ENCODE measurements at regions not wholly inside any gene's neighbourhood (a gene's known extent, or its start where the extent isn't known, plus 50 kb on each side); places are given as distances from the start of the nearest gene placed in this dataset.

DNA sequence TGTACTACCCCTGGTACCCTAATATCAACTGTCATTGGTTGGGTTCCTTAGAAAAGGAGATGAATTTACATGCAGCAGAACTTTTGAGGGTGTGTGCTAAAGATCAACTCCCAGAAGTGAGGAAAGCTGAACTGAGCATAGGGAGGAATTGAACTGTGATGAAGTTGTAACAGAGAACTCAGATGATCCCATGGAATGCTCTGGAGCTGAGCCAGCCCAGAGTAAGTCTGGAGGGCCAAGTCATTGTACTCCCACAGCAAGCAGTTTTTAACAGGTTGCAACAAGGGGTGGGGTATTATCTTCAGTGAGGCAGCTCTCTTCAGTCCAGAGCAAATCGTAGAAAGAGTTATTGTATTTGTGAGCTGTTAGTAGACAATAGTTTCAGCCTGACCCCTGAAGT is 572.3 kb downstream of the PYDC2 start:
- Histone ChIP-seq H3K27me3 (no peaks in the 10 kb centered on the region), H3K4me3 (no peak overlapping the region), H3K9me3 (no peaks in the 10 kb centered on the region), H3K36me3 (no peaks in the 10 kb centered on the region), H3K4me1 (ENCODE audit: insufficient read depth) (no peaks in the 10 kb centered on the region), H3K27ac (no peak overlapping the region)
- no peak for DNase-seq
- TF ChIP-seq POLR2A (IDR thresholded peaks at IDR 0.05) (no peak), EP300 (IDR thresholded peaks at IDR 0.05) (no peak)
- TF ChIP-seq, protein P1, sequence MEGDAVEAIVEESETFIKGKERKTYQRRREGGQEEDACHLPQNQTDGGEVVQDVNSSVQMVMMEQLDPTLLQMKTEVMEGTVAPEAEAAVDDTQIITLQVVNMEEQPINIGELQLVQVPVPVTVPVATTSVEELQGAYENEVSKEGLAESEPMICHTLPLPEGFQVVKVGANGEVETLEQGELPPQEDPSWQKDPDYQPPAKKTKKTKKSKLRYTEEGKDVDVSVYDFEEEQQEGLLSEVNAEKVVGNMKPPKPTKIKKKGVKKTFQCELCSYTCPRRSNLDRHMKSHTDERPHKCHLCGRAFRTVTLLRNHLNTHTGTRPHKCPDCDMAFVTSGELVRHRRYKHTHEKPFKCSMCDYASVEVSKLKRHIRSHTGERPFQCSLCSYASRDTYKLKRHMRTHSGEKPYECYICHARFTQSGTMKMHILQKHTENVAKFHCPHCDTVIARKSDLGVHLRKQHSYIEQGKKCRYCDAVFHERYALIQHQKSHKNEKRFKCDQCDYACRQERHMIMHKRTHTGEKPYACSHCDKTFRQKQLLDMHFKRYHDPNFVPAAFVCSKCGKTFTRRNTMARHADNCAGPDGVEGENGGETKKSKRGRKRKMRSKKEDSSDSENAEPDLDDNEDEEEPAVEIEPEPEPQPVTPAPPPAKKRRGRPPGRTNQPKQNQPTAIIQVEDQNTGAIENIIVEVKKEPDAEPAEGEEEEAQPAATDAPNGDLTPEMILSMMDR (IDR thresholded peaks at IDR 0.05) = no peak
- intact Hi-C loops (cut with DNase I) = no loop called here
- 59 to 69% (median 68%) methylated on average over 1 of the region's 1 CpG for WGBS, 3 donors

DNA sequence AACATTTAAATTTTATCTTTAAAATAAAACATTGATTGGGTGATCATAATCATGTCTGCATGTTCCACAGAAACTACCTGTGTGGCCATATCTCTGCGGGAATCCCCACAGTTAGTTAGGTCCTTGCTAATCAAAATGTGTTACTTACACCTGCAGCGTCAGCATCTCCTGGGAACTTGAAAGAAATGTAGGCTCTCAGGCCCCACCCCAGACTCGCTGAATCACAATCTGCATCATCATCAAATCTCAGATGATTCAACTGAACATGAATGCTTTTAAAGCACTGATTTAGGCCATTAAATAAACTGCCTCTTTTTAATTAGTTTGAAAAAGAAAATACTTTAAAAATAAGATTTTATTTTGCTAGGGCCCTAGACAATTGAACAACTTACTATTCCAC is 577.8 kb downstream of the PYDC2 start:
- Histone ChIP-seq H3K4me1 (ENCODE audit: insufficient read depth) (no peaks in the 10 kb centered on the region), H3K9me3 (no peaks in the 10 kb centered on the region), H3K27me3 (no peaks in the 10 kb centered on the region), H3K4me3 (no peak overlapping the region), H3K27ac (no peak overlapping the region), H3K36me3 (no peaks in the 10 kb centered on the region)
- intact Hi-C loops (cut with DNase I) = no loop called here
- DNase-seq = no peak
- TF ChIP-seq POLR2A (IDR thresholded peaks at IDR 0.05) = no peak
- TF ChIP-seq EP300 (IDR thresholded peaks at IDR 0.05) = no peak
- TF ChIP-seq, protein P1 (IDR thresholded peaks at IDR 0.05) = no peak
- 79 to 86% (median 80%) methylated on average over 3 of the region's 3 CpGs for WGBS, 3 donors

DNA sequence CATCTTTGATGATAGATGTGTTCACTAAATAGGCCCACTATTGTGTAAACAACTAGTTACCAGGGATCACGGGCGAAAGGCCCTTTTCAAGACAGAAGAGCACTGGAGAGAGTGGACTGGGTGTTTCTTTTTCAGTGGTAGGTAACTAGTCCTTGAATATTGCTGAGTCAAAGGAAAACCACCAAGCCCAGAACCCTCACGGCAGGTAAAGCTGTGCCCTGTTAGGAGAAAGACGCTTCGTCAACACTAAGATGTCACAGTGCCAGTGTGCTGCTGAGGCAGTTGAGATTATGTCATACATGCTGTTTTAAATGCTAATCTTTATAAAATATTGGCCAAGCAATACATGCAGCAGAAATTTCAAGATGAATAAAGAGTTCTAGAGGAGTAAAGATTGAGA is 578.6 kb downstream of the PYDC2 start:
- TF ChIP-seq POLR2A (IDR thresholded peaks at IDR 0.05) (no peak), EP300 (IDR thresholded peaks at IDR 0.05) (no peak)
- TF ChIP-seq, protein P1 (IDR thresholded peaks at IDR 0.05) = no peak
- no peaks in the 10 kb centered on the region for H3K9me3 ChIP-seq
- no peak overlapping the region for H3K27ac ChIP-seq
- 79 to 88% (median 82%) methylated on average over 5 of the region's 5 CpGs for WGBS, 3 donors
- no peaks in the 10 kb centered on the region for H3K4me1 ChIP-seq (ENCODE audit: insufficient read depth)
- no peak overlapping the region for H3K4me3 ChIP-seq
- intact Hi-C loops (cut with DNase I) = no loop called here
- H3K36me3 ChIP-seq = no peaks in the 10 kb centered on the region
- H3K27me3 ChIP-seq = no peaks in the 10 kb centered on the region
- DNase-seq = no peak

DNA sequence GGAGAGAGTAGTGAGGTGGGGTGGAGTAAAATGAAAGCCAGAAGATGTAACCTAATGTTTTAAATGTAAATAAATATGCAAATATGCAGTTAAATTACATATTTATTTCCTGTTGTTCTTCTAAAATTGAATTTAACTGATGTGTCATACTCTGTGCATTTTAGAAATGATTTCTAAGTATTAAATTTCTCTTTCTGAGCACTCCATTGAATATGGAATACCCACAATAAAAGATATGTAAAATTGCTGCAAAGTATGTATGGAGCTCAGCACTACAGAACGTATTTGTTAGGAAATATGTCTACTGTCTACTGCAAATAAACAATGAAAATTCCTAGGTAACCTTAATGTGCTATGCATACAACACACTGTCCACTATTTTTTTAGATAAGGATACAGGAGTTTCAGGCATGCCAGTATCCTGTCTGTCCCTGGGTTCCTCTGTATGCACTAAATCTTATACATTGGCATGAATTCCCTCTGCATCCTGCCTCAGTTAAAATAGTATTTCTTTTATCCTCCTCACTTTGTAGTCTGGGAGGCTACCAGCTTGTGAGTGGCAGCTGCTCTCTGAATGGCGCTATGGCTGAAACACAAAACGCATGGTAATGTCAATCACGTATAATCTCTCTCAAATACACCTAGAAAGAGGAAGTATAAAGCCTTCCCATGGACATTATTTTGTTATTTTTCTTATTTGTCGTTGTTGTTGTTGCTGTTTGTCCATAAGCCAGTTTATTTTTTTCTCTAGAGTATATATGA is 579.5 kb downstream of the PYDC2 start:
- no peaks in the 10 kb centered on the region for H3K27me3 ChIP-seq
- intact Hi-C loops (cut with DNase I) = no loop called here
- no peaks in the 10 kb centered on the region for H3K36me3 ChIP-seq
- WGBS, 3 donors = 81 to 91% (median 83%) methylated on average over 5 of the region's 5 CpGs
- H3K27ac ChIP-seq = no peak overlapping the region
- TF ChIP-seq POLR2A (IDR thresholded peaks at IDR 0.05) = no peak
- no peak for TF ChIP-seq EP300 (IDR thresholded peaks at IDR 0.05)
- TF ChIP-seq, protein P1 (IDR thresholded peaks at IDR 0.05) = no peak
- H3K4me1 ChIP-seq (ENCODE audit: insufficient read depth) = no peaks in the 10 kb centered on the region
- H3K4me3 ChIP-seq = no peak overlapping the region
- DNase-seq = no peak
- H3K9me3 ChIP-seq = no peaks in the 10 kb centered on the region

Data from ovary (tissue), 7 donors.